Cardiac muscle cell (in vitro differentiated cells and primary cell): ENCODE measurements at regions not wholly inside any gene's neighbourhood (a gene's known extent, or its start where the extent isn't known, plus 50 kb on each side); places are given as distances from the start of the nearest gene placed in this dataset.

ENCODE experiments used
- DNase-seq, 2 donors: peaks; one replicate each; pipeline versions ENCODE4 v3.0.0 to v3.0.0-alpha.2; 2010 to 2017; ENCODE audit warnings: low read depth in 1 of 2, low spot score in 1 of 2
- H3K27ac ChIP-seq: fragments of 200-600 bp; sonication (generic); 2 replicates; pipeline ENCODE4 v1.5.1; 2016
- H3K27me3 ChIP-seq: fragments of 200-600 bp; sonication (generic); 2 replicates; pipeline ENCODE4 v1.6.0; 2016; ENCODE audit warnings: control low read depth
- H3K36me3 ChIP-seq: fragments of 200-600 bp; sonication (generic); 2 replicates; pipeline ENCODE4 v1.5.1; 2016; ENCODE audit warnings: control low read depth
- H3K4me1 ChIP-seq: fragments of 200-600 bp; sonication (generic); 2 replicates; pipeline ENCODE4 v1.8.1; 2017; ENCODE audit warnings: low read depth, mild to moderate bottlenecking, mixed run types
- H3K4me3 ChIP-seq: fragments of 200-600 bp; sonication (generic); 2 replicates; pipeline ENCODE4 v1.5.1; 2016; ENCODE audit warnings: mild to moderate bottlenecking
- H3K9me3 ChIP-seq: fragments of 200-600 bp; sonication (generic); 2 replicates; pipeline ENCODE4 v1.5.1; 2017; ENCODE audit warnings: low read depth, mild to moderate bottlenecking, control low read depth
- CTCF ChIP-seq: IDR thresholded peaks from 2 replicates; pipeline ENCODE4 v1.5.1; 2012; ENCODE audit warnings: low read depth, mild to moderate bottlenecking, low read length

GRCh38 chr9:14466429-14466818, 152.5 kb upstream of the NFIB start:
- Histone ChIP-seq H3K4me1 (no peaks in the 10 kb centered on the region), H3K27ac (no peak overlapping the region), H3K4me3 (no peak overlapping the region), H3K36me3 (no peaks in the 10 kb centered on the region), H3K27me3 (no peaks in the 10 kb centered on the region), H3K9me3 (no peaks in the 10 kb centered on the region)
- TF ChIP-seq CTCF, result no peak
- DNase-seq, result no peak

DNA sequence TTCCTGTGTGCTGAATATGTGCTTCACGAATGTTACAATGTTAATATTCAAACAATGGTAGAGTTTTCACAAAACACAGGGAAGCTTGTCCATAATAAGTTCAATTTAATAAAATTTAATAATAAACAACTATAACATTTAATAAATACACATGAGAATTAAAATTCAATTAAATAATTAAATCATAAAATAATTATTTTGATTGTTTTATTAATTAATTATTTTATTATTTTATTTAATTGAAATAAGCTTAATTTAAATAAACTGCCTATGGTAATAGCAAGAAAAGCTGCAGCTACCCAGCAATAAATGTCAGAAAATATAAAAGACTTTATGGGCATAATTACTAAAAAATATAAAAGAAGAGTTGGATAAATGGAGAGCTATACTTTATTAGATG, 149.0 kb upstream of the NFIB start:
- Histone ChIP-seq H3K9me3 (no peaks in the 10 kb centered on the region), H3K27me3 (no peaks in the 10 kb centered on the region), H3K27ac (no peak overlapping the region), H3K4me3 (no peak overlapping the region), H3K36me3 (no peaks in the 10 kb centered on the region), H3K4me1 (no peaks in the 10 kb centered on the region)
- no peak for TF ChIP-seq CTCF
- DNase-seq, result no peak

DNA sequence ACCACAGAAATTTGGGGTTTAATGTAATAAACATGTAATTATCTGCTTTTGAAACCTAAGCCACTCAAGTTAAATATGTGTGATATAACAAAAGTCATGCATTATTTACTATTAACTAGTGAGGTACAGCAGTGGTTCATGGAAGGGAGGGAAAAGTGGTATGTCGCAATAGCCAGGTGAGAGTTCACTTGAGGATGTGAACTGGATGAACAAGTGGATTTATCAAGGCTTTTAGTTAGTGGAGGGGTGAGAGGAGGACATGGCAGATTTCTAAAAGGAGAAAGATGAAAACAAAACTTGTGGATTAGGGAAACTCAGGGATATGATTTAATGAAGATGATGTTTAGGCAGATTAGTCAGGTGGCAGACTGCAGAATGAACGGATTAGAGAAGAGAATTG, 141.3 kb upstream of the NFIB start:
- Histone ChIP-seq H3K4me3 (no peak overlapping the region), H3K27ac (no peak overlapping the region), H3K36me3 (no peaks in the 10 kb centered on the region), H3K9me3 (no peaks in the 10 kb centered on the region), H3K27me3 (no peaks in the 10 kb centered on the region), H3K4me1 (no peaks in the 10 kb centered on the region)
- no peak for TF ChIP-seq CTCF
- DNase-seq, result no peak

DNA sequence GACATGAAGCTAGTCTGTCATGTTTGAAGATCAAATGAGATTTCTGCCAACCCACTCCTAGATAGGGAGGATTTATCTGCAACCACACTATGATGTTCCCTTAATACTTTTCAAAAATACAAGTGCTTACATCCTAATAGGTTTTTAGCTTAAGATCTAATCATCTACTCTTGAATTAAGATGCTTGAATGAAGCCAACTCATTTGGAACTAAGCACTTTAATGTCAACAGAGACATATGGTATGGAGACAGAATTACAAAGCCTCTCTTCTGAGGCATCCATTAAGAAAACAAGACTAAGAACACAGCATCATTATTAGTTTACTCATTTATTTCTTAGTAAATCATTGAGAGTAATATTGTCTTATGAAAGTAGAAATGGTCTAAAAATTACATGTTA, 139.3 kb upstream of the NFIB start:
- Histone ChIP-seq H3K4me1 (no peaks in the 10 kb centered on the region), H3K27me3 (no peaks in the 10 kb centered on the region), H3K9me3 (no peaks in the 10 kb centered on the region), H3K27ac (no peak overlapping the region), H3K4me3 (no peak overlapping the region), H3K36me3 (no peaks in the 10 kb centered on the region)
- DNase-seq, result no peak
- TF ChIP-seq CTCF, result no peak

- Histone ChIP-seq H3K27ac (no peak overlapping the region), H3K4me3 (no peak overlapping the region), H3K9me3 (no peaks in the 10 kb centered on the region), H3K27me3 (no peaks in the 10 kb centered on the region), H3K4me1 (no peaks in the 10 kb centered on the region), H3K36me3 (no peaks in the 10 kb centered on the region)
- DNase-seq, result no peak
- TF ChIP-seq CTCF, result no peak
Measured at GRCh38 chr9:14452539-14452938, 138.6 kb upstream of the NFIB start.

DNA sequence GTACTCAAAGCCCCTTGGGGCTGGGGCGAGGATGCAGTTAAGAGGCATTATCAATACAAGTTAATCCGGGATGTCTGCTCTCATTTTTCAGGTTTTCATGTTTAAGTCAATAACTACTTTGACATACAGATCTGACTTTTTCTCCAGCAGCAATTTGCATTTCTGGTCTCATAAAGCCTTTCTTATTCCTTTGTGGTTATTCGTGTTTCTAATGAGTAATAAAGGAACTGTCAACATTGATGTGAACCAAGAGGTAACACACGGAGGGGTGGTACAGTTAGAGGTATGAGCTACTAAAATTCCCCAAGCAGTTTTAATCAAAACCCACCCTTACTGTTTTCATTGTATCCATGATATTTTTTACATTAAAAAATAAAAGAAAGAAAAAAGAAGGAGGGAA, 138.0 kb upstream of the NFIB start:
- no peak for TF ChIP-seq CTCF
- no peaks in the 10 kb centered on the region for H3K4me1 ChIP-seq
- no peaks in the 10 kb centered on the region for H3K27me3 ChIP-seq
- H3K9me3 ChIP-seq, result no peaks in the 10 kb centered on the region
- DNase-seq, result no peak
- no peak overlapping the region for H3K4me3 ChIP-seq
- no peak overlapping the region for H3K27ac ChIP-seq
- no peaks in the 10 kb centered on the region for H3K36me3 ChIP-seq
